H9 (cell line): ENCODE measurements at regions not wholly inside any gene's neighbourhood (a gene's known extent, or its start where the extent isn't known, plus 50 kb on each side); places are given as distances from the start of the nearest gene placed in this dataset.

Experiments
- DNase-seq: peaks from one replicate; pipeline ENCODE4 v3.0.0-alpha.2; 2017
- H2AFZ ChIP-seq: one replicate; pipeline ENCODE4 v1.6.1; 2013; ENCODE audit warnings: mild to moderate bottlenecking, low read length, control low read depth, moderate library complexity
- H2AK5ac ChIP-seq: 2 replicates; pipeline ENCODE4 v1.6.1; 2013; ENCODE audit warnings: low read length, control low read depth, mixed read lengths; ENCODE audit not compliant: insufficient read length
- H2BK120ac ChIP-seq: one replicate; pipeline ENCODE4 v1.6.1; 2013; ENCODE audit warnings: low read depth, mild to moderate bottlenecking, low read length, control low read depth, inconsistent platforms; ENCODE audit not compliant: poor library complexity, severe bottlenecking
- H2BK12ac ChIP-seq: 2 replicates; pipeline ENCODE4 v1.6.1; 2013; ENCODE audit warnings: low read length, control low read depth, mixed read lengths, low read depth; ENCODE audit not compliant: insufficient read length
- H2BK15ac ChIP-seq: 2 replicates; pipeline ENCODE4 v1.6.1; 2013; ENCODE audit warnings: low read depth, low read length, control low read depth
- H2BK20ac ChIP-seq: one replicate; pipeline ENCODE4 v1.6.1; 2013; ENCODE audit warnings: low read depth, mild to moderate bottlenecking, low read length, control low read depth, inconsistent platforms; ENCODE audit not compliant: poor library complexity, severe bottlenecking
- H2BK5ac ChIP-seq: 2 replicates; pipeline ENCODE4 v1.6.1; 2013; ENCODE audit warnings: low read length, control low read depth, mixed read lengths; ENCODE audit not compliant: insufficient read length
- H3K14ac ChIP-seq: 2 replicates; pipeline ENCODE4 v1.6.1; 2013; ENCODE audit warnings: low read length, control low read depth; ENCODE audit not compliant: insufficient read depth
- H3K18ac ChIP-seq: 2 replicates; pipeline ENCODE4 v1.6.1; 2013; ENCODE audit warnings: low read depth, mild to moderate bottlenecking, mixed read lengths, low read length, control low read depth; ENCODE audit not compliant: insufficient read length
- H3K23ac ChIP-seq: 2 replicates; pipeline ENCODE4 v1.6.1; 2013; ENCODE audit warnings: low read length, control low read depth, mixed read lengths, low read depth; ENCODE audit not compliant: insufficient read length
- H3K23me2 ChIP-seq: 2 replicates; pipeline ENCODE4 v1.6.1; 2013; ENCODE audit warnings: low read depth, mild to moderate bottlenecking, mixed read lengths, low read length, control low read depth; ENCODE audit not compliant: insufficient read length, poor library complexity, severe bottlenecking
- H3K27ac ChIP-seq: 2 replicates; pipeline ENCODE4 v1.5.1; 2013; ENCODE audit warnings: low read length, control low read depth, mixed read lengths, low read depth; ENCODE audit not compliant: insufficient read length
- H3K27me3 ChIP-seq: 2 replicates; pipeline ENCODE4 v1.6.1; 2013; ENCODE audit warnings: low read length, control low read depth, inconsistent platforms; ENCODE audit not compliant: insufficient read depth
- H3K4ac ChIP-seq: 2 replicates; pipeline ENCODE4 v1.6.1; 2013; ENCODE audit warnings: low read depth, mild to moderate bottlenecking, control low read depth, inconsistent platforms, low read length, moderate library complexity
- H3K4me1 ChIP-seq: 2 replicates; pipeline ENCODE4 v1.6.1; 2013; ENCODE audit warnings: low read length, control low read depth, inconsistent platforms; ENCODE audit not compliant: insufficient read depth
- H3K4me2 ChIP-seq: 2 replicates; pipeline ENCODE4 v1.6.1; 2013; ENCODE audit warnings: low read length, control low read depth, mixed read lengths; ENCODE audit not compliant: insufficient read length, insufficient read depth
- H3K56ac ChIP-seq: 2 replicates; pipeline ENCODE4 v1.6.1; 2013; ENCODE audit warnings: low read depth, mild to moderate bottlenecking, mixed read lengths, low read length, control low read depth; ENCODE audit not compliant: insufficient read length
- H3K79me1 ChIP-seq: 2 replicates; pipeline ENCODE4 v1.6.1; 2013; ENCODE audit warnings: low read depth, mild to moderate bottlenecking, moderate library complexity, low read length, control low read depth, inconsistent platforms; ENCODE audit not compliant: insufficient read depth, poor library complexity, severe bottlenecking
- H3K79me2 ChIP-seq: 2 replicates; pipeline ENCODE4 v1.6.1; 2013; ENCODE audit warnings: low read length, control low read depth, inconsistent platforms; ENCODE audit not compliant: insufficient read depth
- H3K9ac ChIP-seq: 2 replicates; pipeline ENCODE4 v1.6.1; 2013; ENCODE audit warnings: low read length, control low read depth, mixed read lengths; ENCODE audit not compliant: insufficient read length; ENCODE audit errors: extremely low read depth
- H3K9me3 ChIP-seq: one replicate; pipeline ENCODE4 v1.6.1; 2013; ENCODE audit warnings: low read depth, low read length, inconsistent platforms; ENCODE audit not compliant: control insufficient read depth
- H3T11ph ChIP-seq: one replicate; pipeline ENCODE4 v1.6.1; 2013; ENCODE audit warnings: mild to moderate bottlenecking, low read length, control low read depth, inconsistent platforms
- H4K20me1 ChIP-seq: one replicate; pipeline ENCODE4 v1.6.1; 2013; ENCODE audit not compliant: control insufficient read depth, insufficient read length, insufficient read depth
- H4K5ac ChIP-seq: 2 replicates; pipeline ENCODE4 v1.6.1; 2013; ENCODE audit warnings: low read depth, mild to moderate bottlenecking, mixed read lengths, low read length, control low read depth; ENCODE audit not compliant: insufficient read length
- H4K8ac ChIP-seq: replicated peaks from 2 replicates; pipeline ENCODE4 v1.6.1; 2013; ENCODE audit warnings: low read length, control low read depth, mixed read lengths, low read depth; ENCODE audit not compliant: insufficient read length
- H4K91ac ChIP-seq: 2 replicates; pipeline ENCODE4 v1.6.1; 2013; ENCODE audit warnings: low read depth, mild to moderate bottlenecking, moderate library complexity, mixed read lengths, low read length, control low read depth; ENCODE audit not compliant: insufficient read length
- H3K27ac Mint-ChIP-seq, 3 experiments: 2 replicates in 2 of 3; 3 replicates in 1 of 3; pipeline ENCODE4 v1.8.0; 2020 to 2021; ENCODE audit warnings: mixed read lengths in 3 of 3, mild to moderate bottlenecking in 1 of 3, moderate library complexity in 1 of 3
- H3K27me3 Mint-ChIP-seq: 2 replicates; pipeline ENCODE4 v1.8.0; 2021; ENCODE audit warnings: low read depth, mild to moderate bottlenecking, moderate library complexity, mixed read lengths
- H3K36me3 Mint-ChIP-seq, 3 experiments: 2 replicates in 2 of 3; 3 replicates in 1 of 3; pipeline ENCODE4 v1.8.0; 2020 to 2021; ENCODE audit warnings: low read depth in 3 of 3, mixed read lengths in 3 of 3; ENCODE audit not compliant: insufficient read depth in 1 of 3
- H3K4me1 Mint-ChIP-seq, 2 experiments: 2 replicates each; pipeline ENCODE4 v1.8.0; 2020; ENCODE audit warnings: mixed read lengths in 2 of 2
- H3K4me3 Mint-ChIP-seq, 2 experiments: 2 replicates in 1 of 2; 3 replicates in 1 of 2; pipeline ENCODE4 v1.8.0; 2020 to 2021; ENCODE audit warnings: mild to moderate bottlenecking in 2 of 2, mixed read lengths in 2 of 2, moderate library complexity in 1 of 2
- H3K9me3 Mint-ChIP-seq, 2 experiments: 2 replicates in 1 of 2; 3 replicates in 1 of 2; pipeline ENCODE4 v1.8.0; 2020; ENCODE audit warnings: mild to moderate bottlenecking in 2 of 2, mixed read lengths in 2 of 2, moderate library complexity in 1 of 2
- WGBS: extraction: QIAGEN DNeasy Blood & Tissue Kit; methylation state at CpG from one replicate; pipeline ENCODE4 v1.1.7; 2013; ENCODE audit warnings: missing lambda C conversion rate, low lambda C conversion rate, mixed read lengths; ENCODE audit not compliant: insufficient read length; ENCODE audit errors: extremely low coverage; 5-methylcytosine and 5-hydroxymethylcytosine counted together
- TF ChIP-seq, protein P1 (sequence below): fragments of 200-600 bp; sonication (generic); conservative IDR thresholded peaks from 3 replicates; pipeline ENCODE4 v1.8.0; 2021; ENCODE audit warnings: antibody characterized with exemption, mild to moderate bottlenecking

GRCh38 chr15:95606551-95606950, 723.9 kb upstream of the NR2F2 start:
- H4K8ac ChIP-seq = no peak overlapping the region
- no peaks in the 10 kb centered on the region for H3K79me2 ChIP-seq
- no peak overlapping the region for H3K9ac ChIP-seq
- H2BK5ac ChIP-seq = no peak overlapping the region
- H2BK12ac ChIP-seq = no peak overlapping the region
- no peaks in the 10 kb centered on the region for H3K9me3 ChIP-seq
- Mint-ChIP-seq H3K4me3 (no peak overlapping the region), H3K4me1 (0 out of 4 replicates have a peak, but pooled peaks cover 0 to 4% of the 10 kb centered on the region in 2 experiments), H3K27me3 (no peaks in the 10 kb centered on the region), H3K9me3 (no peaks in the 10 kb centered on the region; a peak in 1 of 5 replicates), H3K36me3 (no peaks in the 10 kb centered on the region), H3K27ac (no peak overlapping the region)
- H2BK20ac ChIP-seq = no peak overlapping the region
- H3T11ph ChIP-seq = no peak overlapping the region
- no peak overlapping the region for H2AFZ ChIP-seq
- no peaks in the 10 kb centered on the region for H3K23me2 ChIP-seq
- H3K14ac ChIP-seq = no peak overlapping the region
- H3K4ac ChIP-seq = no peak overlapping the region
- H2BK15ac ChIP-seq = no peak overlapping the region
- H4K91ac ChIP-seq = no peak overlapping the region
- H3K4me1 ChIP-seq = peaks cover 3% of the 10 kb centered on the region; the same call in 1 of the 2 replicates
- no peak overlapping the region for H4K5ac ChIP-seq
- TF ChIP-seq, protein P1, sequence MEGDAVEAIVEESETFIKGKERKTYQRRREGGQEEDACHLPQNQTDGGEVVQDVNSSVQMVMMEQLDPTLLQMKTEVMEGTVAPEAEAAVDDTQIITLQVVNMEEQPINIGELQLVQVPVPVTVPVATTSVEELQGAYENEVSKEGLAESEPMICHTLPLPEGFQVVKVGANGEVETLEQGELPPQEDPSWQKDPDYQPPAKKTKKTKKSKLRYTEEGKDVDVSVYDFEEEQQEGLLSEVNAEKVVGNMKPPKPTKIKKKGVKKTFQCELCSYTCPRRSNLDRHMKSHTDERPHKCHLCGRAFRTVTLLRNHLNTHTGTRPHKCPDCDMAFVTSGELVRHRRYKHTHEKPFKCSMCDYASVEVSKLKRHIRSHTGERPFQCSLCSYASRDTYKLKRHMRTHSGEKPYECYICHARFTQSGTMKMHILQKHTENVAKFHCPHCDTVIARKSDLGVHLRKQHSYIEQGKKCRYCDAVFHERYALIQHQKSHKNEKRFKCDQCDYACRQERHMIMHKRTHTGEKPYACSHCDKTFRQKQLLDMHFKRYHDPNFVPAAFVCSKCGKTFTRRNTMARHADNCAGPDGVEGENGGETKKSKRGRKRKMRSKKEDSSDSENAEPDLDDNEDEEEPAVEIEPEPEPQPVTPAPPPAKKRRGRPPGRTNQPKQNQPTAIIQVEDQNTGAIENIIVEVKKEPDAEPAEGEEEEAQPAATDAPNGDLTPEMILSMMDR = no peak
- H3K27me3 ChIP-seq = no peaks in the 10 kb centered on the region
- no peak overlapping the region for H2BK120ac ChIP-seq
- H3K4me2 ChIP-seq = no peak overlapping the region
- DNase-seq = no peak
- WGBS = no CpG with 5 or more reads among the region's 2 CpGs
- no peak overlapping the region for H3K27ac ChIP-seq
- no peaks in the 10 kb centered on the region for H3K79me1 ChIP-seq
- H3K18ac ChIP-seq = no peak overlapping the region
- H3K23ac ChIP-seq = no peak overlapping the region
- H2AK5ac ChIP-seq = no peak overlapping the region
- H3K56ac ChIP-seq = no peak overlapping the region
- H4K20me1 ChIP-seq = no peaks in the 10 kb centered on the region
